ENCODE measurements at regions not wholly inside any gene's neighbourhood (a gene's known extent, or its start where the extent isn't known, plus 50 kb on each side); places are given as distances from the start of the nearest gene placed in this dataset.

DNA sequence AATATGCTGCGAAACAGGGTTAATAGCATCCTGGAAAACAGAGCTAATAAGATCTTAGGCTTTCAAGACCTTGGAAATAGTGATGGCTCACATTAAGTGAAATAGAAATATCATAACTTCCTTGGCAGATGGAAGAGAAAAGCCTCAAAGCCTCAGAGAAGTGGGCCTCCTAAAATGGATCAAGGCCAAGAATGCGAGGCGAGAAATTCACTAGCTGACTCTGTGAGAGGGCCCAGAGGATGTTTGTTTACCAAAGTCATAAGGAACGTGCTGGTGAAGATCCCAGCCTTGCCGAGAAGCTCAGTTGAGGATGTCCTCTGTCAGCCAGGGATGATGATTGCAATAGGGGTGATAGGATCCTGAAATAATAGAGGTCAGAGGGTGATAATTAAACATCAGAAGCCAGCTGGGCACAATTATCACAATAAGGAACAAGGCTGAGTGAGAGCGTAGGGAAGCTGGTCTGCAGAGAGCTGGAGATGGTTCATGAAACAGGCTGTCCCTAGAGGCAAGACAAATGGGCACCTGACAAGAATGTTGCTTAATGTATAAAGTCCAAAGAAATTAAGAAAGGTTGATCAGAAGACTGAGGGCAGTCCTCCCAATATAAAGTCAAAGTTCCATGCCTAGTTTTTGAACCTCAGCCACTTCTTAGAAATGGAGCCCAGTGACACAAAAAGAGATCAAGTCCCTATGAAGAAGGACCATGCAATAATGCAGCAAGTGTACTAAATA lies 101.7 kb upstream of the COG2 start:
- DNase-seq (ENCODE audit: low read depth) = no peak
- TF ChIP-seq, protein P1, sequence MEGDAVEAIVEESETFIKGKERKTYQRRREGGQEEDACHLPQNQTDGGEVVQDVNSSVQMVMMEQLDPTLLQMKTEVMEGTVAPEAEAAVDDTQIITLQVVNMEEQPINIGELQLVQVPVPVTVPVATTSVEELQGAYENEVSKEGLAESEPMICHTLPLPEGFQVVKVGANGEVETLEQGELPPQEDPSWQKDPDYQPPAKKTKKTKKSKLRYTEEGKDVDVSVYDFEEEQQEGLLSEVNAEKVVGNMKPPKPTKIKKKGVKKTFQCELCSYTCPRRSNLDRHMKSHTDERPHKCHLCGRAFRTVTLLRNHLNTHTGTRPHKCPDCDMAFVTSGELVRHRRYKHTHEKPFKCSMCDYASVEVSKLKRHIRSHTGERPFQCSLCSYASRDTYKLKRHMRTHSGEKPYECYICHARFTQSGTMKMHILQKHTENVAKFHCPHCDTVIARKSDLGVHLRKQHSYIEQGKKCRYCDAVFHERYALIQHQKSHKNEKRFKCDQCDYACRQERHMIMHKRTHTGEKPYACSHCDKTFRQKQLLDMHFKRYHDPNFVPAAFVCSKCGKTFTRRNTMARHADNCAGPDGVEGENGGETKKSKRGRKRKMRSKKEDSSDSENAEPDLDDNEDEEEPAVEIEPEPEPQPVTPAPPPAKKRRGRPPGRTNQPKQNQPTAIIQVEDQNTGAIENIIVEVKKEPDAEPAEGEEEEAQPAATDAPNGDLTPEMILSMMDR (conservative IDR thresholded peaks at IDR 0.05; ENCODE audit: low read depth, low read length) = no peak
- H3K4me3 ChIP-seq (ENCODE audit: low read length) = no peak overlapping the region

DNA sequence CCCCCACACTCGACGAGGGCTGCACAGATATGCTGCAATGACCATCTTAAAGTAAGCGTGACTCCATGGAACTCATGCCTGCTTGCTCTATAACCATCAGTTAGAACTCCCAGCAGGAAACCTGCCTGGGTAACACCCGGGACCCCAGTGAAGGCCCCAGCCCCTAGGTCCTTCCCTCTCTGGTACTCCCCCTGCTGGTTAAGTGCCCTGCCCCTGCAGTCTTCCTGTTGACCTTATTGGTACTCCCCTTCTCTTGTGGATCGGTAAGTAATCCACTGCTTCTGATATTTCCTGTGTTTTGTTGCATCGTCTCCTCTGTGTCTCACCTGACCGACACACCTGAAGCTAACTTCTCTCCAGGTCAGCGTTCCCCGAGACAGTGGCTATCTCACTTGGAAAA lies 104.8 kb upstream of the COG2 start:
- DNase-seq (ENCODE audit: low read depth) = no peak
- H3K4me3 ChIP-seq (ENCODE audit: low read length) = no peak overlapping the region
- TF ChIP-seq, protein P1 (conservative IDR thresholded peaks at IDR 0.05; ENCODE audit: low read depth, low read length) = no peak

DNA sequence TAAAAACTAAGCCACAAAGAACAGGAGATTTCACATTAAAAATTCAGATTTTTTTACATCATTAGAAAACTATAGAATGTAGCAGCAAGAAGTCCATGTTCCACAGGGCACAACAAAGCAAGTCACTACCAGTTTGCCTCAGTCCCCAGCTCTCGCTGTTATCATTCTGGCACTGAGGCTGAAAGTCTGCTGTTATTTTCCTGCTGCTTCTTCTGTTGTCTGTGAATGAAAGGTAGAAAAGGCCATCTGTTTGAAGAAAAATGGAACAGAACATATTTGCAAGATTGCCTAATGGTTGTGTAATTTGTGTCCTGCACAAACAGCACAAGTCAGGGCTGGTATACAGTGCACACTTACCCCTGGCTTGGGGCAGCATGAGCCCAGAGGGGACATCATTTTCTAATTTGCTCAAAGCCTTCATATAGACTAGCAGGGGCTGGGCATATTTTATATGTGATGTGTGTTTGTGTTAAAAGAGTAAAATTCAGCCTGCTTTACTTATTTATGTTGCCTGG lies 105.6 kb upstream of the COG2 start:
- DNase-seq (ENCODE audit: low read depth) = no peak
- TF ChIP-seq, protein P1 (conservative IDR thresholded peaks at IDR 0.05; ENCODE audit: low read depth, low read length) = no peak
- H3K4me3 ChIP-seq (ENCODE audit: low read length) = no peak overlapping the region

DNA sequence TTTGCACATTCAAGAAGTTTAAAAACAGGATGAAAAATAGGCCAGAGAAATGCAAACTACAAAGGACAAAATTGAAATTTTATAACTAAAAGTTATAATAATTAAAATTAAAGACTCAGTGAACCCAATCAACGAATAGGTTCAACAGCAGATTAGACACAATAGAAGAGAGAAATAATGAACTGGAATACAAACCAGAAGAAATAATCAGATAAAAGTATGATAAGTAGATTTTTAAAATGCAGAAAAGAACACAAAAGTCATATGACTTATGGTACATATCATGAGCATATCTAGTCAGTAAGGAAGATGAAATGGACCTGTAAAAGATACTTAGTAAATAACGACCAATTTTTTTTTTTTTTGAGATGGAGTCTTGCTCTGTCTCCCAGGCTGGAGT lies 108.1 kb upstream of the COG2 start:
- DNase-seq (ENCODE audit: low read depth) = no peak
- no peak overlapping the region for H3K4me3 ChIP-seq (ENCODE audit: low read length)
- TF ChIP-seq, protein P1 (conservative IDR thresholded peaks at IDR 0.05; ENCODE audit: low read depth, low read length) = no peak

DNA sequence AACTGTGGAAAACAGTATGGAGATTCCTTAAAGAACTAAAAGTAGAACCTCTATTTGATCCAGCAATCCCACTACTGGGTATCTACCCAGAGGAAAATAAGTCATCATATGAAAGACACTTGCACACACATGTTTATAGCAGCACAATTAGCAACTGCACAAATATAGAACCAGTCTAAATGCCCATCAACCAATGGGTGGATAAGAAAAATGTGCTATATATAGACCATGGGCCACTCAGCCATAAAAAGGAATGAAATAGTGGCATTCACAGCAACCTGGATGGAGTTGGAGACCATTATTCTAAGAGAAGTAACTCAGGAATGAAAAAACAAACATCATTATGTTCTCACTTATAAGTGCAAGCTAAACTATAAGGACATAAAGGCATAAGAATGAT lies 105.0 kb upstream of the PGBD5 start:
- no peak overlapping the region for H3K4me3 ChIP-seq (ENCODE audit: low read length)
- TF ChIP-seq, protein P1 (conservative IDR thresholded peaks at IDR 0.05; ENCODE audit: low read depth, low read length) = no peak
- no peak for DNase-seq (ENCODE audit: low read depth)

DNA sequence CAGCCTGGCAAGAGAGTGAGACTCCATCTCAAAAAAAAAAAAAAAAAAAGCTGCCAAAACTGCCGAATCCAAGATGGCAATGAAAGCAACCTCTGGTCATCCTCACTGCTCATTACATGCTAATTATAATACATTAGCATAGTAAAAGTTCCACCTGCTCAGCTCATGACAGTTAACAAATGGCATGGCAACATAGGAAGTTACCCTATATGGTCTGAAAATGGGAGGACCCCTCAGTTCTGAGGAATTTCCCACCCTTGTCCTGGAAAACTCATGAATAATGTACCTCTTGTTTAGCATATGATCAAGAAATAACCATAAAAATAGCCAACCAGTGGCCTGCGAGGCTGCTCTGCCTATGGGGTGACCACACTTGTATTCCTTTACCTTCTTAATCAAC lies 93.1 kb upstream of the PGBD5 start:
- no peak overlapping the region for H3K4me3 ChIP-seq (ENCODE audit: low read length)
- TF ChIP-seq, protein P1 (conservative IDR thresholded peaks at IDR 0.05; ENCODE audit: low read depth, low read length) = no peak
- no peak for DNase-seq (ENCODE audit: low read depth)

DNA sequence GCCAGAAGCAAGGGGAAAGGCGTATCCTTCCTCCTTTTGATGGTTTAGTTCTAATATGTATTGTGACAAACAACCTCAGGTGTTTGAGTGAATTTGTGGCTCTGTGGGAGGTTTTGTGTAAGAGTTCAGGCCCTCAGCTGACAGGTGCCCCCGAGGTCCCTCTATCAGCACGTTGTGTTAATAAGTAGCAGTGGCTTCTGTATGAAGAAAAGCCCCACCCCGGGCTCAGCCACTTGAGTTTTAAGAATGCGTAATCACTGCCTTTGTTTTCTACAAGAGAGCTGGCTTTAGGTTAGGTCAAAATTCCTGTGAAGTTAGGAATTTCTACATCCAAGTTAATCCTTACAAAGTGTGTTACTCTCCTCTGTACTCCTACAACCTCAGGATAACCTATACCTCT lies 92.4 kb upstream of the PGBD5 start:
- TF ChIP-seq, protein P1 (conservative IDR thresholded peaks at IDR 0.05; ENCODE audit: low read depth, low read length) = no peak
- no peak overlapping the region for H3K4me3 ChIP-seq (ENCODE audit: low read length)
- no peak for DNase-seq (ENCODE audit: low read depth)
